NCI-H510A treated with DMSO at 0.1 percent for 48 hours (cell line): ENCODE measurements at regions not wholly inside any gene's neighbourhood (a gene's known extent, or its start where the extent isn't known, plus 50 kb on each side); places are given as distances from the start of the nearest gene placed in this dataset.
A peak's percentile ranks its signal among the peaks of the same experiment; 100 is the strongest.

Source experiments
- DNase-seq: peaks from one replicate; lab custom pipeline; 2025; lab: John Stamatoyannopoulos, UW

DNA sequence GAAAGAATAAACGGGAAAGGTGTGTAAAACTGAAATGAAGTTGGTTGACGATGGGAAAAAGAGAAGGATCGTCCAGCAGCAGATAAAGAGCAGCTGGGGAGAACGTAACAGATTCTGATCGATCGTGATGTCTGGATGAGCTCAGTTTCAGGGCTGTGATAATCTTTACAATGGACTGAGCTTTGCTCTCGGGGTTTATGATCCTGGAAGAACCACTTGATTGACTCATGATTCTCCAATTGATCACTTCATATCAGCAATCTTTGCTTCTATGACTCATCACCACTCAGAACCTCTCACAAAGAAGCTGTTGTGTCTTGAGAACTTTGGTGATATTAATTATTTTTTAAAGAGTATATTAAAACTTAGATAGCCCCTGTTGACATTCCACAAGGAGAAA is 690.7 kb downstream of the TUSC7 start:
- DNase-seq: no peak

GRCh38 chr3:117404141-117404540 is 694.6 kb downstream of the TUSC7 start:
- no peak for DNase-seq

DNA sequence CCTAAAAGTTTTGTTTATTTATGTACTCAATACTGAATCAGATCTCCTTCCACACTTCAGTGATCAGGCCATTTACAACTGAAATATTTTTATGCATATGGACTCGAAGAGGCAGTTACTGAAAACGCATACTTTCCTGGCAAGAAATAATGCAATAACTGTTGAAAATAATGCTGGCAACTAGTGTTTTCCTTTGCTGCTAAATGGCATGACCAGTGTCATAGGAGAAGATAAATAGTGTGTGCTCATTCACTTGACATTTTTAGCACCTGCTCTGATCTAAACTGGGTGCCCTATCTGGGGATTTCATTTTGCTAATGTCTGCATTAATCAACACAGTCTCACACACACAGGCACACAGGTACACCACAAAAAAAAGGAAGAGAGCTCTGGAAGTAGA is 695.2 kb downstream of the TUSC7 start:
- DNase-seq: peak; percentile 58

DNA sequence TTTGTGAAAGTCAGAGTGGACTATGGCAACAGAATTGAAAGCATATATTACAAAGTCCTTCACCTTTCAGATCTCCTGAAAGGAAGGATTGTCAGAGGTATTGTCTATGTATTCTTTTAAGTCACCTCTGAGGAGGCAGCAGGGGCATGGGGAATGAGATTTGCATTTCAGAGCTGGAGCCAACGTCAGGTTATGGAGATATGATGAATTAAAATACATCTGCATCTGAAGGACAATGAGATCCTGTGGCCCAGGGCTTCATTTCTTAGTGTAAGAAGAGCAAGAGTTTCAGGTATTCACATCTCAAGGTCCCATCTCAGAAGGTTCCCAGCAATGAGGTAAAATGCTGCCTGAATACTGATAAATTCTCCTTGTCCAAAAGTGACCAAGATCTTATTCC is 695.8 kb downstream of the TUSC7 start:
- DNase-seq: no peak

DNA sequence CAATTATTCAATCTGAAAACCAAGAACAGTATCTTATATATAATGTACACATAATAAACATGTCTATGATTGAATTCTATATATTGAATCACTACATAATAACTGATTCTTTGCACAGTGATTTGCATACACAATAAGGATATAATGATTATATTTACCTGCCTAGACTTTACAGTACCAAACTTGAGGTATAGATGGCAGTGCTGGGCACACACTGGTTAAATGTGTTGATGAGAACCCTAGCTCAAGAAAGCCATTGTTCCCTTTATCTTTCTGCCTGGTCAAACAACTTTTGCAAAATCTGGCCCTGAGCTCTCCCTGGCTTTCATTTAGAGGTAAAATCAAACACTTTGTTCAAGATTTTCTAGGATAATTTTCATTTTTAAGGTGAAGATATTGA is 697.7 kb downstream of the TUSC7 start:
- DNase-seq: no peak

GRCh38 chr3:117408811-117409210 is 699.2 kb downstream of the TUSC7 start:
- no peak for DNase-seq

- no peak for DNase-seq
Measured at GRCh38 chr3:117409256-117409655, 699.7 kb downstream of the TUSC7 start.

GRCh38 chr3:117409701-117410459 is 700.3 kb downstream of the TUSC7 start:
- no peak for DNase-seq

DNA sequence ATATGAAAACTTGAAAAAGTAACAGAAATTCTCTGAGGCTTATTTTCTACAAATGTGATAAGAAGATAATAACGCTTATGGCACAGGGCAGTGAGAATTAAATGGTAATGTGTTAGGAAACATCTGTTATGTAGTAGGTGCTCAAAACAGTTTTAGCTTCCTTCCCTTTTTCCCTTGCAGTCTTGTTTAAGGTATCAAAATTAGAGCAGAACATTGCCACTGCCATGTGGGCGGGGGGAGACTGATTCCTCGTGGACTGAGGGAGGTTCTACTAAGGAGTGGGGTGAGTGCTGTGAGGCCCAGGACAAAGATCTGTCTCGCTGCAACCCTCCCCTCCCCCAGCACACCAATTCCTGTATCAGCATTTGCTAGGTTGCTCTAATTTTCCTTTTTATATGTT is 702.4 kb downstream of the TUSC7 start:
- DNase-seq: no peak

- DNase-seq: no peak
Measured at GRCh38 chr3:117417411-117417810, 707.8 kb downstream of the TUSC7 start.

DNA sequence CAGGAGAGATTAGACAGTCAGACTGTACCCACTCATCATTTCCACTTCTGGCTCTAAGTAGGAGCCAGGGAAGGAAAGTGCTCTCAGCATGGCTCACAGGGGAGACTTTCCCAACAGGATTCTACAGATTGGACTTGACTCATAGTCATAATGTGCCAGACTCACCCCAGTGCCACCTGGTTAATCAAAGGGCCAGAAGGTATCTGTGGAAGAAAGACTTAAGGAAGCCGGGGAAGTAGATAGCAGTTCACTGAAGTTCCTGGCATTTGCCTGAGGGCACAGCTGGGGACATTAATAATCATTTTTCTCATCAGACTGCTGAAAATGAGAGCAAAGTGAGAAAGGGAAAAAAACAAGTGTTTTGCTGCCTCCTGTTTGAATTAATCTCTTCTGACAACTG is 717.5 kb downstream of the TUSC7 start:
- DNase-seq: no peak

DNA sequence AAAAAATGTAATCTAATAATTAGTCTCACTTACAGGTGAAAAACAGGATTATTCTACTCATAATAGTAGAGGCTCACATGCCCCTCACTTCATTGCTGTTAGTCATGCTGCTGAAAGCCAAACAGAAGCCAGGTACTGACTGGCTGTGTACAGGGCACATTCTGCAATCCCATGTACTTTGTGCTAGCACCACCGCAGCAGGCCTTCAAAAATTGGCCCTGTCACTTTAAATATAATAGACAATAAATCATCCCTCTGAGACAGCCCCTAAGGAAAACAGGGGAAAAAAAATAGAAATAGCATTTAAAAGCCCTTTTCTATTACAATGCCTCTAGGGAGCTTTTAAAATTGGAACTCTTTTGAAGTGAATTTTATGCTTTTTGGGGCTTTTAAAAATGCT is 723.8 kb downstream of the TUSC7 start:
- no peak for DNase-seq

GRCh38 chr3:117434661-117435412 is 725.3 kb downstream of the TUSC7 start:
- DNase-seq: no peak

DNA sequence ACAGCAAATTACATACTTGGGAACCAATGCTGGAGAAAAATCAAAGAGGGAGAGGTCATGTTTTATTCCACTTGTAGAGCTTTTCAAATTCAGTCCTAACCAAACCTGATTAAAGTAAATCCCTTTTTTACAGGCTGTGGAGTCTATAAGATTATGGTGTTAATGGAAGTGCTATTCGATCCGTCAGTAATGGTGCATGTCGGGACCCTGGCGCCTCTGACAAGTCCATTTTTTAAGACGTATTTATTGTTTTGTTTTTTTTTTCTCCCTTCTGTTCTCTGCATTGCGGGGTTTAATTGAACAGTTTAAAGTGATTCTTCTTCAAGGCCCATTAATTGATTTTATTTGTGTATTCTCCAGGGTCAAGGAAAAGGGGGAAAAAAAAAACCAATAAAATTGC is 725.9 kb downstream of the TUSC7 start:
- DNase-seq: no peak

GRCh38 chr3:117439812-117440211 is 730.2 kb downstream of the TUSC7 start:
- peak; percentile 43 for DNase-seq

- no peak for DNase-seq
Measured at GRCh38 chr3:117441851-117442250, 732.3 kb downstream of the TUSC7 start.

- no peak for DNase-seq
Measured at GRCh38 chr3:117442566-117442965, 733.0 kb downstream of the TUSC7 start.

DNA sequence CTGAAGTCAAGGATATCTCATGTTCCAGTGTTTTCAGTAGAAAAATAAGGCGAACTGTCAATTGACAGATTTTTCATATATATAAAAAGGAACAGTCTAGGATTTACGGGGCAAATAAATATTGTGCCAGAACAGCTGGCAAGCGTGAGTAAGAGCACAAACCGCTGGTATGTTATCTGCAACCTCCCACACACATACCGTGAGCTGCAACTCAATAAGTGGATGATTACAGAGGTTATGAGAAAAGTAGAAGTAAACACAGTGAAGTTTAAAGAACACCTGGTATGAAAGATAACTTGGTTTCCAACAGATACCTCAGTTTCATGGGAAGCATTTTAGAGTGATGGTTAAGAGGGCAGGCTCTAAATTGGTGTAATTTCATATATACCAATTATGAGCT is 733.4 kb downstream of the TUSC7 start:
- peak; percentile 19 for DNase-seq

DNA sequence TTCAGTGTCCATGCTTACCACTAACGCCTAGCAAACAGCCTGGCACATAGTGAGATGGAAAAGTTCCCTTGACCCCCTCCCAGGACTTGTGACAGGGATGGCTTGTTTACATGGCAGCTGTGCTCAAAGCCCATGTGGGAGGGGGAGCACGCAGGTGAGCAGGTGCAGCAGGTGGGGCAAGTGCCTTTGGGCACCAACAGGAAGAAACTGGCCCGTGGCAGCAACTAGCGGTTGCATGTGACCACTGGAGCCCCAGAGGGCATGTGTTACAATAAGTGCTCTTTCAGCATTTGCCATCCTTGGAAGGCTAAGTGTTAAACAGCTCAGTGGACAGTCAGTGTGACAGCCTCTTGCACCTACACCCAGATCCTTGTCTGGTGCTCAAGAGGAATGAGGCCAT is 734.6 kb downstream of the TUSC7 start:
- peak; percentile 64 for DNase-seq

GRCh38 chr3:117447419-117447818 is 737.8 kb downstream of the TUSC7 start:
- no peak for DNase-seq

DNA sequence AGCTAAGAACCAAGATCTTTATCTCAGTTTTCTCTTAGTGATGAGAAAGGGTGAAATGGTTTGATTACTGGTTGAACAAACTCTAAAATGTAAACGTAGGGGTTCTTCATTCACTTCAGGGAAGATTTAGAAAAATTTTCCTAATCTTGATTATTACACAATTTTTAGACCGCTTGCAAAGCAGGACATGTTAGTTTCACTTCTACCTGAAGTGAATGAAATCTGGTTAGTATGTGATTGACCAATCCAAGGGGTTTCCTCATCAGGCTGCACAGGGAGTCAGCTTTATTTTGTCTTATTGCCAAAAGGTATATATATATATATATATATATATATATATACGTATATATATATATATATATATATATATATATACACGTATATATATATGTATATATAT is 740.4 kb downstream of the TUSC7 start:
- DNase-seq: no peak

DNA sequence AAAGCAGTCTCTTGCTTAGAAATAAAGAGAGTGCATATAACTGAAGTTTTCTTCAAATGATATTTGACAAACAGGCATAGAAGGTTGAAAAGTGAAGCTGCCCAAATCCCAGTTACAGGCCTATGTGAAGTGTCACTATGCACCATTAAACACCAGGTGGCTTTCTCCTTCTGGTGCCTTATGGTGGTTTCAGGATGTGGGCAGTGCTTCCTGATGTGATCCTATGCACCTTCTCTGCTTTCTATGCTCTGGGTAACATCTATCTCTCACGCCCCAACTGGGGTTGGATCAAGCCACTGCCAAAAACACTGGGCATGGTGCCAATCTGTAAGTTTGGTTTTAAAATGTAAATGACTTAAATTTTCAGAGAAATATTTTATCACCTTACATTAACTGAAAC is 744.7 kb downstream of the TUSC7 start:
- DNase-seq: peak; percentile 5

DNA sequence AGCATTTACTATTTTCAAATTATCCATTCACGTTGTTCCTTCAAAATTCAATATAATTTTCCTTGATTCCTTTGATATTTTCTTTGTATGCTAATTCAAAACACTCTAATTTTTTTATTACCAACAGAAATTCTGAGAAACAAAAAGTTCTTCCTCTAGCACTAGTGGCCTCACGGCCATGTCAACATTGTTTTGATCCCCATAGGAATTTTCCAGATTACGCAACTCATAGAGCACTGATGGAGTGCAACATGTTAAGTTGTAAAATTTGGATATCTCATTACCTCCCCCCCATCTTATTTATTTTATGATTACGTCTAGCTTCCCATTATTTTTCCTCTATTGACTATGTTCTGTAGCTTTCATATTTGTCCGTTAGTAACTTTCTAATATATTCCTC is 745.3 kb downstream of the TUSC7 start:
- DNase-seq: no peak

DNA sequence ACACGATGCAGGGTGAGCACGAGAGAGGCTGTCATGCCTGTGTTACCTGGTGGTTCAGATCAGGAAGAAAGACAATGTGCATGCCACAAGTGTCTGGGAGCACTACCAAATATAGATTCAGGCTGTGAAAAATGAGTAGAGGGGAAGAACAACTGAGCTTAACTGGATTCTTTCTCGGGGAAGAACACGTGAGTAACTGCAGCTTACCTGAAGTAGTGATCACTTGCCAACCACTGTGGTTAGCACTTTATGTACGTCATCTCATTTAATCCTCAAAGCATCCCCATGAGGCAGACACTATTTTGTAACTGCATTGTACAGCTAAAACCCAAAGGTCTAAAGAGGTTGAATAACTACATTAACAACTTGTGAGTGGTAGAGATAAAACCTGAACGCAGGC is 746.2 kb downstream of the TUSC7 start:
- no peak for DNase-seq
